ENCODE measurements at regions not wholly inside any gene's neighbourhood (a gene's known extent, or its start where the extent isn't known, plus 50 kb on each side); places are given as distances from the start of the nearest gene placed in this dataset.

- DNase-seq (ENCODE audit: low spot score in 2 of 2): no peak
- H3K4me1 Mint-ChIP-seq: no peaks in the 10 kb centered on the region
- H3K36me3 Mint-ChIP-seq: no peaks in the 10 kb centered on the region
- H3K27me3 Mint-ChIP-seq: peaks cover 5% of the 10 kb centered on the region
- H3K27ac Mint-ChIP-seq: no peak overlapping the region
- H3K9me3 Mint-ChIP-seq: no peaks in the 10 kb centered on the region
- H3K4me3 Mint-ChIP-seq: no peak overlapping the region
- ATAC-seq (ENCODE audit: low read depth): no peak
Measured at GRCh38 chr22:48579928-48580309, 1247.8 kb downstream of the BRD1 start.

- Mint-ChIP-seq H3K27me3 (peaks cover 8% of the 10 kb centered on the region), H3K9me3 (no peaks in the 10 kb centered on the region), H3K4me3 (no peak overlapping the region), H3K4me1 (no peaks in the 10 kb centered on the region), H3K27ac (no peak overlapping the region), H3K36me3 (no peaks in the 10 kb centered on the region)
- ATAC-seq (ENCODE audit: low read depth) (no peak), DNase-seq (ENCODE audit: low spot score in 2 of 2) (no peak)
Measured at GRCh38 chr22:48579043-48579927, 1248.4 kb downstream of the BRD1 start.

- no peaks in the 10 kb centered on the region for H3K36me3 Mint-ChIP-seq
- DNase-seq (ENCODE audit: low spot score in 2 of 2) (no peak), ATAC-seq (ENCODE audit: low read depth) (no peak)
- H3K27me3 Mint-ChIP-seq: peaks cover 10% of the 10 kb centered on the region
- no peaks in the 10 kb centered on the region for H3K9me3 Mint-ChIP-seq
- no peak overlapping the region for H3K4me3 Mint-ChIP-seq
- H3K4me1 Mint-ChIP-seq: no peaks in the 10 kb centered on the region
- H3K27ac Mint-ChIP-seq: no peak overlapping the region
Measured at GRCh38 chr22:48578138-48579042, 1249.3 kb downstream of the BRD1 start.

GRCh38 chr22:48577691-48578090 is 1250.0 kb downstream of the BRD1 start:
- H3K36me3 Mint-ChIP-seq: no peaks in the 10 kb centered on the region
- H3K4me1 Mint-ChIP-seq: no peaks in the 10 kb centered on the region
- peaks cover 10% of the 10 kb centered on the region for H3K27me3 Mint-ChIP-seq
- H3K9me3 Mint-ChIP-seq: no peaks in the 10 kb centered on the region
- ATAC-seq (ENCODE audit: low read depth) (no peak), DNase-seq (ENCODE audit: low spot score in 2 of 2) (no peak)
- no peak overlapping the region for H3K4me3 Mint-ChIP-seq
- no peak overlapping the region for H3K27ac Mint-ChIP-seq

- H3K27me3 Mint-ChIP-seq: peaks cover 10% of the 10 kb centered on the region
- H3K36me3 Mint-ChIP-seq: peaks cover 2% of the 10 kb centered on the region
- H3K4me1 Mint-ChIP-seq: no peaks in the 10 kb centered on the region
- H3K9me3 Mint-ChIP-seq: peaks cover 3% of the 10 kb centered on the region
- no peak for ATAC-seq (ENCODE audit: low read depth)
- H3K27ac Mint-ChIP-seq: no peak overlapping the region
- no peak overlapping the region for H3K4me3 Mint-ChIP-seq
- no peak for DNase-seq (ENCODE audit: low spot score in 2 of 2)
Measured at GRCh38 chr22:48577014-48577690, 1250.5 kb downstream of the BRD1 start.

GRCh38 chr22:48576333-48577013 is 1251.2 kb downstream of the BRD1 start:
- Mint-ChIP-seq H3K9me3 (peaks cover 3% of the 10 kb centered on the region), H3K27me3 (peaks cover 10% of the 10 kb centered on the region), H3K4me3 (no peak overlapping the region), H3K4me1 (no peaks in the 10 kb centered on the region), H3K36me3 (peaks cover 2% of the 10 kb centered on the region), H3K27ac (no peak overlapping the region)
- ATAC-seq (ENCODE audit: low read depth): no peak
- DNase-seq (ENCODE audit: low spot score in 2 of 2): no peak

GRCh38 chr22:48575618-48576332 is 1251.9 kb downstream of the BRD1 start:
- ATAC-seq (ENCODE audit: low read depth) (no peak), DNase-seq (ENCODE audit: low spot score in 2 of 2) (no peak)
- H3K36me3 Mint-ChIP-seq: peaks cover 2% of the 10 kb centered on the region
- peaks cover 10% of the 10 kb centered on the region for H3K27me3 Mint-ChIP-seq
- H3K9me3 Mint-ChIP-seq: peaks cover 3% of the 10 kb centered on the region
- H3K27ac Mint-ChIP-seq: no peak overlapping the region
- no peak overlapping the region for H3K4me3 Mint-ChIP-seq
- H3K4me1 Mint-ChIP-seq: no peaks in the 10 kb centered on the region

GRCh38 chr22:48574776-48575617 is 1252.7 kb downstream of the BRD1 start:
- ATAC-seq (ENCODE audit: low read depth): no peak
- peaks cover 2% of the 10 kb centered on the region for H3K36me3 Mint-ChIP-seq
- peaks cover 7% of the 10 kb centered on the region for H3K9me3 Mint-ChIP-seq
- peak overlapping the region; percentile 35 for H3K4me3 Mint-ChIP-seq
- H3K27ac Mint-ChIP-seq: no peak overlapping the region
- no peaks in the 10 kb centered on the region for H3K4me1 Mint-ChIP-seq
- peaks cover 10% of the 10 kb centered on the region for H3K27me3 Mint-ChIP-seq
- no peak for DNase-seq (ENCODE audit: low spot score in 2 of 2)

- ATAC-seq (ENCODE audit: low read depth) (no peak), DNase-seq (ENCODE audit: low spot score in 2 of 2) (no peak)
- Mint-ChIP-seq H3K27ac (no peak overlapping the region), H3K4me3 (no peak overlapping the region), H3K4me1 (no peaks in the 10 kb centered on the region), H3K36me3 (peaks cover 2% of the 10 kb centered on the region), H3K9me3 (peaks cover 9% of the 10 kb centered on the region), H3K27me3 (peaks cover 8% of the 10 kb centered on the region)
Measured at GRCh38 chr22:48573766-48574165, 1253.9 kb downstream of the BRD1 start.

- no peaks in the 10 kb centered on the region for H3K4me1 Mint-ChIP-seq
- peaks cover 2% of the 10 kb centered on the region for H3K36me3 Mint-ChIP-seq
- H3K27ac Mint-ChIP-seq: no peak overlapping the region
- H3K4me3 Mint-ChIP-seq: no peak overlapping the region
- peaks cover 9% of the 10 kb centered on the region for H3K9me3 Mint-ChIP-seq
- ATAC-seq (ENCODE audit: low read depth): no peak
- H3K27me3 Mint-ChIP-seq: peaks cover 8% of the 10 kb centered on the region
- DNase-seq (ENCODE audit: low spot score in 2 of 2): no peak
Measured at GRCh38 chr22:48572951-48573350, 1254.7 kb downstream of the BRD1 start.

- H3K36me3 Mint-ChIP-seq: peaks cover 2% of the 10 kb centered on the region
- DNase-seq (ENCODE audit: low spot score in 2 of 2) (no peak), ATAC-seq (ENCODE audit: low read depth) (no peak)
- H3K9me3 Mint-ChIP-seq: peaks cover 9% of the 10 kb centered on the region
- H3K27ac Mint-ChIP-seq: no peak overlapping the region
- H3K4me3 Mint-ChIP-seq: no peak overlapping the region
- H3K27me3 Mint-ChIP-seq: peaks cover 11% of the 10 kb centered on the region
- H3K4me1 Mint-ChIP-seq: no peaks in the 10 kb centered on the region
Measured at GRCh38 chr22:48570912-48571311, 1256.8 kb downstream of the BRD1 start.

- DNase-seq (ENCODE audit: low spot score in 2 of 2) (no peak), ATAC-seq (ENCODE audit: low read depth) (no peak)
- peaks cover 2% of the 10 kb centered on the region for H3K36me3 Mint-ChIP-seq
- H3K4me1 Mint-ChIP-seq: no peaks in the 10 kb centered on the region
- peaks cover 9% of the 10 kb centered on the region for H3K27me3 Mint-ChIP-seq
- H3K9me3 Mint-ChIP-seq: peaks cover 9% of the 10 kb centered on the region
- no peak overlapping the region for H3K27ac Mint-ChIP-seq
- no peak overlapping the region for H3K4me3 Mint-ChIP-seq
Measured at GRCh38 chr22:48569476-48570233, 1258.0 kb downstream of the BRD1 start.
